Pancreas (tissue), 10 donors: ENCODE measurements at regions not wholly inside any gene's neighbourhood (a gene's known extent, or its start where the extent isn't known, plus 50 kb on each side); places are given as distances from the start of the nearest gene placed in this dataset.

Source experiments
- ATAC-seq, 4 donors: fragments of 200-7000 bp; cut with Tn5 transposase; one replicate each; pipeline versions ENCODE4 v1.8.0 to v1.9.1; 2020; ENCODE audit warnings: mild to moderate bottlenecking in 4 of 4, moderate library complexity in 4 of 4
- DNase-seq, 6 donors: peaks; one replicate each; pipeline ENCODE4 v3.0.0-alpha.2; 2020
- FAIRE-seq: peaks from 2 replicates; lab custom pipeline; 2012; peaks lifted over from hg19 to GRCh38; lab: Jason Lieb, UNC
- H3K27ac ChIP-seq, 4 donors: fragments of 200-600 bp; sonication (generic); 1 replicate in 3 of 4; 2 replicates in 1 of 4; pipeline versions ENCODE4 v1.5.0 to v1.8.0; 2020
- H3K27me3 ChIP-seq, 4 donors: fragments of 200-600 bp; one replicate each; pipeline ENCODE4 v1.8.0; 2021
- H3K36me3 ChIP-seq, 3 donors: fragments of 200-600 bp; sonication (generic) in 1 of 3; one replicate each; pipeline versions ENCODE4 v1.5.0 to v1.8.0; 2020 to 2021
- H3K4me1 ChIP-seq, 3 donors: fragments of 200-600 bp; one replicate each; pipeline ENCODE4 v1.8.0; 2021
- H3K4me3 ChIP-seq, 4 donors: fragments of 200-600 bp; sonication (generic) in 2 of 4; one replicate each; pipeline versions ENCODE4 v1.5.0 to v1.8.0; 2020 to 2021
- H3K9me3 ChIP-seq, 4 donors: fragments of 200-600 bp; one replicate each; pipeline ENCODE4 v1.8.0; 2021
- CTCF ChIP-seq, 4 donors: fragments of 200-600 bp; sonication (generic) in 3 of 4; IDR thresholded peaks; one replicate each; pipeline versions ENCODE4 v1.5.0 to v1.8.0; 2021; ENCODE audit warnings: antibody characterized with exemption in 4 of 4
- WGBS, 2 donors: extraction: QIAGEN DNeasy Blood & Tissue Kit; methylation state at CpG; one replicate each; pipeline ENCODE4 v1.1.7; 2013; 5-methylcytosine and 5-hydroxymethylcytosine counted together
- intact Hi-C, 3 donors: fragments of 100-400 bp; cut with DNase I; formaldehyde crosslinking; loops; one replicate each; pipeline versions ENCODE4 v1.11.1 to v1.14.2; 2022
- donor health status: healthy with polysubstance abuse.
- donor health status: DM: no; HTN: no; CAD: no; lungs with moderate emphysema.
- donor health status: DM: no; HTN: no; CAD: no.
- donor health status: control.
- donor health status: control.
- donor health status: Bipolar disorder and iron deficiency.
- donor health status: DM: yes; HTN: yes; CAD: no.
- donor health status: DM: no; HTN: no; CAD: no.
- donor health status: DM: no; HTN: no; CAD: no.
- donor health status: DM: yes; HTN: yes; CAD: no.

GRCh38 chr15:68487087-68487843, 55.3 kb upstream of the ITGA11 start:
- no peaks in the 10 kb centered on the region for H3K36me3 ChIP-seq
- intact Hi-C loops, result no loop called here
- no peaks in the 10 kb centered on the region for H3K9me3 ChIP-seq
- H3K4me3 ChIP-seq, result no peak overlapping the region
- TF ChIP-seq CTCF (IDR thresholded peaks at IDR 0.05), result no peak
- 76 to 78% methylated on average over 5 of the region's 5 CpGs for WGBS, 2 donors
- H3K27me3 ChIP-seq, result no peaks in the 10 kb centered on the region
- H3K4me1 ChIP-seq, result no peaks in the 10 kb centered on the region
- no peak for DNase-seq
- no peak for FAIRE-seq
- no peak for ATAC-seq
- H3K27ac ChIP-seq, result no peak overlapping the region

- Histone ChIP-seq H3K27me3 (no peaks in the 10 kb centered on the region), H3K36me3 (no peaks in the 10 kb centered on the region), H3K4me3 (no peak overlapping the region), H3K4me1 (no peaks in the 10 kb centered on the region), H3K27ac (no peak overlapping the region), H3K9me3 (no peaks in the 10 kb centered on the region)
- no peak for TF ChIP-seq CTCF (IDR thresholded peaks at IDR 0.05)
- DNase-seq (no peak), ATAC-seq (no peak), FAIRE-seq (no peak)
- intact Hi-C loops, result no loop called here
- WGBS, 2 donors, result 28 to 30% methylated on average over 5 of the region's 5 CpGs
These were observed 56.3 kb upstream of the ITGA11 start for GRCh38 chr15:68488290-68488689.

- intact Hi-C loops, result no loop called here
- Histone ChIP-seq H3K9me3 (no peaks in the 10 kb centered on the region), H3K27ac (no peak overlapping the region), H3K4me1 (no peaks in the 10 kb centered on the region), H3K36me3 (no peaks in the 10 kb centered on the region), H3K27me3 (no peaks in the 10 kb centered on the region), H3K4me3 (no peak overlapping the region)
- 69 to 80% methylated on average over 5 of the region's 5 CpGs for WGBS, 2 donors
- no peak for TF ChIP-seq CTCF (IDR thresholded peaks at IDR 0.05)
- FAIRE-seq (no peak), ATAC-seq (no peak), DNase-seq (no peak)
These were observed 57.0 kb upstream of the ITGA11 start for GRCh38 chr15:68488966-68489365.

GRCh38 chr15:68489421-68489820, 57.5 kb upstream of the ITGA11 start:
- Histone ChIP-seq H3K9me3 (no peaks in the 10 kb centered on the region), H3K4me3 (no peak overlapping the region), H3K4me1 (no peaks in the 10 kb centered on the region), H3K27ac (no peak overlapping the region), H3K27me3 (no peaks in the 10 kb centered on the region), H3K36me3 (no peaks in the 10 kb centered on the region)
- no peak for FAIRE-seq
- DNase-seq, result no peak
- 45% methylated on average over 3 of the region's 3 CpGs for WGBS, 2 donors
- intact Hi-C loops, result no loop called here
- no peak for ATAC-seq
- no peak for TF ChIP-seq CTCF (IDR thresholded peaks at IDR 0.05)

- FAIRE-seq (no peak), DNase-seq (no peak), ATAC-seq (no peak)
- Histone ChIP-seq H3K4me1 (no peaks in the 10 kb centered on the region), H3K4me3 (no peak overlapping the region), H3K27me3 (no peaks in the 10 kb centered on the region), H3K36me3 (no peaks in the 10 kb centered on the region), H3K27ac (no peak overlapping the region), H3K9me3 (no peaks in the 10 kb centered on the region)
- 74 to 79% methylated on average over 5 of the region's 5 CpGs for WGBS, 2 donors
- TF ChIP-seq CTCF (IDR thresholded peaks at IDR 0.05), result no peak
- intact Hi-C loops, result no loop called here
These were observed 59.6 kb upstream of the ITGA11 start for GRCh38 chr15:68491415-68492106.
